ENCODE measurements at regions not wholly inside any gene's neighbourhood (a gene's known extent, or its start where the extent isn't known, plus 50 kb on each side); places are given as distances from the start of the nearest gene placed in this dataset.
A peak's percentile ranks its signal among the peaks of the same experiment; 100 is the strongest.

DNA sequence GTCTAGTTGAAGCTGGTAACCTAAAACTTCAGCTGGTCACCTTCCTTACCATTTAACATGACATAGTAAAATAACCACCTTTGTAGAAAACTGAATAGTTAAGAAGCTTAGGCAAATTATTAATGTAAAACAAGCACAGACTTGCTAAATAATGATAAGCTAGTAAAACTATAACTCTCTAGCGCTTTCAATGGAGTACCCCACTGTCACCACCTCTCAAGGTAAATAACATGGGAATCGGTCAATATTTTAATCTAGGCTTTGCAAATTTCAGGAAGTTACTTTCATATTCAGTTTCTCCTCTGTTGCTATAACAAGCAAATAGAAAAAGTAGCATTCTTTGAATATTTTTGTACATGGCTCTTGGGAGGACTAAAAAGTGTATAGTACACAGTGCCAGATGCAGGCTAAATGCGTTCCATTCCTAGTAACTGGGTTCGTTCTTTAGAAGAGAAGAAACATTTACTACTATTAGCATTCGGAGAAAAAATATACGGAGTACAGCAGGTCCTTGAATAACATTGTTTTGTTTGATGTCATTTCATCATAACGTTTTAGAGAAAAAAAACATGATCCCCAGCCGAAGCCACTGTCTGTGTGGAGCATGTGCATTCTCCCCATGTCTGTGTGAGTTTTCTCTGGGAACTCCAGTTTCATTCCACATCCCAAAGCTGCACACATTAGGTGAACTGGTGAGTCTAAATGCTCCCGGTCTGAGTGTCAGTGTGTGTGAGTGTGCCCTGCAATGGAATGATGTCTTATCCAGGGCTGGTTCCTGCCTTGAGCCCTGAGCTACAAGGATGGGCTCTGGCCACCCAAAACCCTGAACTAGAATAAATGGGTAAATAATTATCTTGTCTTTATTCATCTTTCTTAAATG lies 52.5 kb downstream of the EPRS1 start:
- no peak for DNase-seq (ENCODE audit: low read depth)

DNA sequence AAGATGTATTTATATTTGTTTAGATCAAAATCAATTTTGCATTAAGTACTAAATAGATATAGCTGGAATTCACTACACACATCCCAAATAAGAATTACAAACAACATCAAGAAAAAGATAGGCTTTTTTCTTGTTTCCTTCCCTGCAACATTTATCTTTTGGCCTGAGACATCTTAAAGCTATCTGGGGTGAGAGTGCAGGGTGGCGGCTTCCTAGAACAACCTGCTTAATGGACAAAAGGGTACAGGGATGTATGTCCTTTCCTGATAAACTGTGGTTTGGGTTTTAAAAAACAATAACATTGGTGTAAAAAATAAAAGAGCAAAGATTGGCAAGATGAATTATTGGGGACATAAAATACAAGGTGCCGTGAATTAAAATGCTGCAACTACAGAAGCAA lies 54.4 kb downstream of the EPRS1 start:
- DNase-seq (ENCODE audit: low read depth), result no peak

GRCh38 chr1:219991511-219991810 lies 54.8 kb downstream of the EPRS1 start:
- DNase-seq (ENCODE audit: low read depth), result no peak

GRCh38 chr1:219990782-219991510 lies 55.4 kb downstream of the EPRS1 start:
- peak; percentile 55 for DNase-seq (ENCODE audit: low read depth)

DNA sequence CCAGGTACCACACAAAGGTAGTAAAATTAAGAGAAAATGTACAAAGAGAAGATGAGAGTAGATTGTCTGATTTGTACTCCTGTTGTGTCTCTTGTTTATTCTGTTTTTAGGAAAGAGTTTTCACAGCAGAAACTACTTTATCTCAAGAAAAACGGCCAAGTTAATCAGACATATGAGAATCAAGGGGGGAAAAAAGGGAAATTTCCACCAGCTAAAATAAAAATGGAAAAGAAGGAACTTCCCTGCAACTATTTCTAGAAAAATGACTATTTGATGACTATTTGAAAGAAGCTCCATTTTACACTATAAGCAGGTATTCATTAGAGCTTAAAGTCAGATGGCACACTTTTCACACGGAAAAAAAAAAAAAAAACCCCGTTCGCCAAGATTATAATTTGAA lies 56.5 kb downstream of the EPRS1 start:
- DNase-seq (ENCODE audit: low read depth), result no peak

GRCh38 chr1:219988818-219989217 lies 57.5 kb downstream of the EPRS1 start:
- no peak for DNase-seq (ENCODE audit: low read depth)

DNA sequence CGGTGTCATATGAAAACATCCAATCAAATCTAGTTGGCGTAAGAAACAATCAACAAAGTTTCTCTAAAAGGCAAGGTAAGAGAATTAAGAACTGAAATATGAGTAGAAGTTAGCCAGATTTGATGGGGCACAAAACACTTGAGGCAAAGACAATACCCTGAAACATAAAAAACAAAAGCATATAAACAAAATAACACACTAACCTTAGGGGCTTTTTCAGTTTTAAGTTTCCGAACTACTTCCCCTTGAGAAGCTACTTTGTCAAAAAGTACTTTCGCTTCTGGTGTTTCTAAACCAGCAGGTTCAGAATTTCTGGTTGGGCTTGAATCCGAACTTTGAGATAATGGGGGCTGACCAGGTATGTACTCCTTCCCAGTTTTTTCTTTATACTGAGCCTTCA lies 57.9 kb downstream of the EPRS1 start:
- no peak for DNase-seq (ENCODE audit: low read depth)

- DNase-seq (ENCODE audit: low read depth), result no peak
These were observed 59.0 kb upstream of the SLC30A10 start for GRCh38 chr1:219987325-219987724.

- DNase-seq (ENCODE audit: low read depth), result no peak
These were observed 56.8 kb upstream of the SLC30A10 start for GRCh38 chr1:219985169-219985568.

Measured in LHCN-M2 (cell line).